ENCODE measurements at regions not wholly inside any gene's neighbourhood (a gene's known extent, or its start where the extent isn't known, plus 50 kb on each side); places are given as distances from the start of the nearest gene placed in this dataset.

GRCh38 chr19:29337029-29337428 is 124.1 kb upstream of the UQCRFS1 start:
- no peak for TF ChIP-seq CTCF (IDR thresholded peaks at IDR 0.05)
- Mint-ChIP-seq H3K27me3 (ENCODE audit: low read depth in 3 of 3) (peaks cover 2% of the 10 kb centered on the region in 3 donors), H3K4me1 (no peaks in the 10 kb centered on the region), H3K4me3 (no peak overlapping the region), H3K36me3 (no peaks in the 10 kb centered on the region), H3K27ac (no peak overlapping the region), H3K9me3 (peaks cover 5 to 24% (median 15%) of the 10 kb centered on the region in 7 donors)
- intact Hi-C loops (cut with micrococcal nuclease) = no loop called here
- no peak overlapping the region for H3K27ac ChIP-seq (ENCODE audit: low read depth in 1 of 2, low read length in 2 of 2)
- 65% methylated on average over 4 of the region's 6 CpGs for WGBS (ENCODE audit: insufficient coverage)
- H4K20me1 ChIP-seq (ENCODE audit: insufficient read depth, low read length) = no peaks in the 10 kb centered on the region
- no peak overlapping the region for H3K9ac ChIP-seq (ENCODE audit: insufficient read depth, low read length, poor library complexity, severe bottlenecking)
- peaks cover 14 to 20% of the 10 kb centered on the region in 2 donors for H3K9me3 ChIP-seq (replicated peaks in 1 of 2; ENCODE audit: control insufficient read depth in 1 of 2, insufficient read depth in 1 of 2, low read length in 2 of 2)
- H2AFZ ChIP-seq (ENCODE audit: insufficient read depth, low read depth, low read length, poor library complexity, severe bottlenecking) = no peak overlapping the region
- H3K4me2 ChIP-seq (replicated peaks; ENCODE audit: extremely low read depth, low read length, poor library complexity, severe bottlenecking) = no peak overlapping the region
- no peak for DNase-seq
- H3K36me3 ChIP-seq (replicated peaks in 1 of 2; ENCODE audit: control insufficient read depth in 1 of 2, insufficient read depth in 2 of 2, low read length in 2 of 2) = no peaks in the 10 kb centered on the region
- H3K79me2 ChIP-seq (ENCODE audit: insufficient read depth, low read length) = no peaks in the 10 kb centered on the region
- H3K4me3 ChIP-seq (replicated peaks in 1 of 3; ENCODE audit: low read depth in 2 of 3, low read length in 3 of 3) = no peak overlapping the region
- no peaks in the 10 kb centered on the region for H3K4me1 ChIP-seq (ENCODE audit: control insufficient read depth in 1 of 2, insufficient read depth in 2 of 2, low read length in 2 of 2)
- H3K27me3 ChIP-seq (ENCODE audit: control insufficient read depth in 2 of 2, insufficient read depth in 2 of 2, low read length in 2 of 2) = no peaks in the 10 kb centered on the region

- DNase-seq = no peak
- intact Hi-C loops (cut with micrococcal nuclease) = no loop called here
- Histone ChIP-seq H2AFZ (ENCODE audit: insufficient read depth, low read depth, low read length, poor library complexity, severe bottlenecking) (no peak overlapping the region), H3K9ac (ENCODE audit: insufficient read depth, low read length, poor library complexity, severe bottlenecking) (no peak overlapping the region), H3K27me3 (ENCODE audit: control insufficient read depth in 2 of 2, insufficient read depth in 2 of 2, low read length in 2 of 2) (no peaks in the 10 kb centered on the region), H3K36me3 (replicated peaks in 1 of 2; ENCODE audit: control insufficient read depth in 1 of 2, insufficient read depth in 2 of 2, low read length in 2 of 2) (no peaks in the 10 kb centered on the region), H3K4me1 (ENCODE audit: control insufficient read depth in 1 of 2, insufficient read depth in 2 of 2, low read length in 2 of 2) (no peaks in the 10 kb centered on the region), H3K4me3 (replicated peaks in 1 of 3; ENCODE audit: low read depth in 2 of 3, low read length in 3 of 3) (no peak overlapping the region), H3K79me2 (ENCODE audit: insufficient read depth, low read length) (no peaks in the 10 kb centered on the region), H3K27ac (ENCODE audit: low read depth in 1 of 2, low read length in 2 of 2) (no peak overlapping the region), H3K4me2 (replicated peaks; ENCODE audit: extremely low read depth, low read length, poor library complexity, severe bottlenecking) (no peak overlapping the region), H4K20me1 (ENCODE audit: insufficient read depth, low read length) (no peaks in the 10 kb centered on the region), H3K9me3 (replicated peaks in 1 of 2; ENCODE audit: control insufficient read depth in 1 of 2, insufficient read depth in 1 of 2, low read length in 2 of 2) (peaks cover 10 to 30% of the 10 kb centered on the region in 2 donors)
- Mint-ChIP-seq H3K36me3 (no peaks in the 10 kb centered on the region), H3K27ac (no peak overlapping the region), H3K27me3 (ENCODE audit: low read depth in 3 of 3) (peaks cover 1 to 2% (median 1%) of the 10 kb centered on the region in 3 donors), H3K4me3 (no peak overlapping the region), H3K9me3 (peaks cover 5 to 28% (median 15%) of the 10 kb centered on the region in 7 donors), H3K4me1 (no peaks in the 10 kb centered on the region)
- TF ChIP-seq CTCF (IDR thresholded peaks at IDR 0.05) = no peak
- whole genome bisulfite sequencing (ENCODE audit: insufficient coverage) = 78% methylated on average over 1 of the region's 1 CpG
Observed at GRCh38 chr19:29338480-29338879, 125.5 kb upstream of the UQCRFS1 start.

Data from CD14-positive monocyte (primary cell).